HCT116 (cell line): ENCODE measurements at regions not wholly inside any gene's neighbourhood (a gene's known extent, or its start where the extent isn't known, plus 50 kb on each side); places are given as distances from the start of the nearest gene placed in this dataset.

Source experiments
- ATAC-seq: fragments of 200-7000 bp; cut with Tn5 transposase; 2 replicates; pipeline ENCODE4 v1.9.1; 2020; ENCODE audit warnings: mild to moderate bottlenecking, moderate library complexity
- BruUV-seq: library from RNA; stranded (reverse); fragments of 400-500 nt; replicated peaks from 2 replicates; lab custom pipeline; 2021; lab: Mats Ljungman, UMichigan
- CTCF ChIA-PET: fragments of 300-600 bp; sonication (Branson Sonifier 250); formaldehyde crosslinking; loops from one replicate; lab custom pipeline; 2021; ENCODE audit warnings: antibody characterized with exemption; lab: Charles Lee
- POLR2A ChIA-PET: fragments of 300-600, 350-600 bp; sonication (Branson Sonifier 250); formaldehyde crosslinking; loops from one replicate; lab custom pipeline; 2021; ENCODE audit warnings: antibody characterized with exemption; lab: Charles Lee
- RAD21 ChIA-PET, 2 experiments: fragments of 300-600 bp; sonication (Branson Sonifier 250); formaldehyde crosslinking; loops; one replicate each; lab custom pipeline; 2023; ENCODE audit warnings: low total read pairs in 2 of 2; ENCODE audit not compliant: uncharacterized antibody in 2 of 2, unreplicated experiment in 2 of 2, low non-redundant PET in 1 of 2; lab: Charles Lee
- DNase-seq: peaks from one replicate; pipeline ENCODE4 v3.0.0-alpha.2; 2010; ENCODE audit warnings: low read depth, low spot score
- H2AFZ ChIP-seq: fragments of 200-600 bp; shearing (Covaris generic), sonication (generic); 2 replicates; pipeline ENCODE4 v1.6.1; 2017; ENCODE audit warnings: low read depth, mixed run types, mixed read lengths, antibody characterized with exemption, low read length; ENCODE audit not compliant: poor library complexity, severe bottlenecking
- H3K27ac ChIP-seq: 2 replicates; pipeline ENCODE4 v1.5.1; 2012; ENCODE audit warnings: low read depth, low read length
- H3K27me3 ChIP-seq: fragments of 200-600 bp; sonication (generic); 2 replicates; pipeline ENCODE4 v1.6.1; 2016; ENCODE audit warnings: mixed run types, low read length, mixed read lengths; ENCODE audit not compliant: insufficient read depth
- H3K36me3 ChIP-seq, 2 experiments: fragments of 200-500 bp in 1 of 2; fragments of 200-600 bp in 1 of 2; sonication (Bioruptor generic) in 1 of 2; sonication (generic) in 1 of 2; 2 replicates each; pipeline versions ENCODE4 v1.5.1 to v1.6.1; 2014 to 2016; ENCODE audit warnings: low read length in 2 of 2, inconsistent platforms in 1 of 2, mixed read lengths in 1 of 2, mixed run types in 1 of 2; ENCODE audit not compliant: insufficient read depth in 2 of 2, control insufficient read depth in 1 of 2
- H3K4me1 ChIP-seq, 2 experiments: fragments of 200-600 bp in 1 of 2; sonication (generic) in 1 of 2; 2 replicates each; pipeline versions ENCODE4 v1.5.1 to v1.6.1; 2012 to 2017; ENCODE audit warnings: low read length in 2 of 2, inconsistent platforms in 1 of 2, mild to moderate bottlenecking in 1 of 2, mixed read lengths in 1 of 2, mixed run types in 1 of 2, moderate library complexity in 1 of 2; ENCODE audit not compliant: insufficient read depth in 2 of 2, control insufficient read depth in 1 of 2
- H3K4me2 ChIP-seq: fragments of 200-600 bp; sonication (generic); 2 replicates; pipeline ENCODE4 v1.6.1; 2017; ENCODE audit warnings: mixed run types, low read length, mixed read lengths
- H3K4me3 ChIP-seq, 2 experiments: fragments of 200-600 bp in 1 of 2; sonication (generic) in 1 of 2; replicated peaks in 1 of 2; 2 replicates each; pipeline ENCODE4 v1.5.1; 2011 to 2016; ENCODE audit warnings: low read length in 2 of 2, control low read depth in 1 of 2, low read depth in 1 of 2, mild to moderate bottlenecking in 1 of 2, mixed read lengths in 1 of 2, mixed run types in 1 of 2
- H3K79me2 ChIP-seq: fragments of 200-600 bp; sonication (generic); 2 replicates; pipeline ENCODE4 v1.6.1; 2017; ENCODE audit warnings: mild to moderate bottlenecking, mixed run types, low read length, moderate library complexity, mixed read lengths; ENCODE audit not compliant: insufficient read depth
- H3K9ac ChIP-seq: fragments of 200-600 bp; sonication (generic); 2 replicates; pipeline ENCODE4 v1.6.1; 2016; ENCODE audit warnings: low read length, mixed read lengths
- H3K9me2 ChIP-seq: fragments of 200-600 bp; sonication (generic), shearing (Covaris generic); 2 replicates; pipeline ENCODE4 v1.6.1; 2017; ENCODE audit warnings: mixed run types, mild to moderate bottlenecking, moderate library complexity; ENCODE audit not compliant: insufficient read depth
- H3K9me3 ChIP-seq, 2 experiments: fragments of 200-500 bp in 1 of 2; fragments of 200-600 bp in 1 of 2; sonication (Bioruptor generic) in 1 of 2; sonication (generic) in 1 of 2; 2 replicates each; pipeline ENCODE4 v1.6.1; 2014 to 2017; ENCODE audit warnings: low read length in 2 of 2, mixed read lengths in 2 of 2, inconsistent platforms in 1 of 2, low read depth in 1 of 2, mild to moderate bottlenecking in 1 of 2, mixed run types in 1 of 2, moderate library complexity in 1 of 2; ENCODE audit not compliant: control insufficient read depth in 1 of 2, insufficient read depth in 1 of 2
- H4K20me1 ChIP-seq: fragments of 200-600 bp; sonication (generic), shearing (Covaris generic); 2 replicates; pipeline ENCODE4 v1.6.1; 2017; ENCODE audit warnings: mixed run types, mild to moderate bottlenecking, moderate library complexity; ENCODE audit not compliant: insufficient read depth
- EGR1 ChIP-seq: IDR thresholded peaks from 2 replicates; pipeline ENCODE4 v1.6.1; 2012; ENCODE audit warnings: low read depth
- EZH2 ChIP-seq: fragments of 200-600 bp; sonication (generic); IDR thresholded peaks from 2 replicates; pipeline ENCODE4 v1.6.1; 2017; ENCODE audit warnings: antibody characterized with exemption, mixed run types
- EZH2phosphoT487 ChIP-seq: fragments of 200-600 bp; IDR thresholded peaks from 2 replicates; pipeline ENCODE4 v1.6.1; 2018; ENCODE audit warnings: antibody characterized with exemption, borderline replicate concordance
- JUND ChIP-seq: IDR thresholded peaks from 2 replicates; pipeline ENCODE4 v1.6.1; 2012
- POLR2A ChIP-seq: IDR thresholded peaks from 2 replicates; pipeline ENCODE4 v1.7.0; 2011; ENCODE audit warnings: borderline replicate concordance; ENCODE audit not compliant: insufficient read depth, insufficient read length; ENCODE audit errors: extremely low read depth
- SIN3A ChIP-seq: IDR thresholded peaks from 2 replicates; pipeline ENCODE4 v1.6.1; 2012; ENCODE audit warnings: low read depth
- SP1 ChIP-seq: IDR thresholded peaks from 2 replicates; pipeline ENCODE4 v1.6.1; 2012; ENCODE audit warnings: low read depth
- ZNF274 ChIP-seq: fragments of 200-500 bp; sonication (Bioruptor generic); IDR thresholded peaks from 2 replicates; pipeline ENCODE4 v1.6.1; 2014; ENCODE audit warnings: mild to moderate bottlenecking, low read depth, low read length, inconsistent platforms
- intact Hi-C: fragments of 100-400 bp; cut with micrococcal nuclease; formaldehyde crosslinking; loops from 2 replicates; pipeline ENCODE4 v1.10.0; 2022
- TF ChIP-seq, protein P1 (sequence below): IDR thresholded peaks from 2 replicates; pipeline ENCODE4 v1.6.1; 2012; ENCODE audit warnings: low read depth

DNA sequence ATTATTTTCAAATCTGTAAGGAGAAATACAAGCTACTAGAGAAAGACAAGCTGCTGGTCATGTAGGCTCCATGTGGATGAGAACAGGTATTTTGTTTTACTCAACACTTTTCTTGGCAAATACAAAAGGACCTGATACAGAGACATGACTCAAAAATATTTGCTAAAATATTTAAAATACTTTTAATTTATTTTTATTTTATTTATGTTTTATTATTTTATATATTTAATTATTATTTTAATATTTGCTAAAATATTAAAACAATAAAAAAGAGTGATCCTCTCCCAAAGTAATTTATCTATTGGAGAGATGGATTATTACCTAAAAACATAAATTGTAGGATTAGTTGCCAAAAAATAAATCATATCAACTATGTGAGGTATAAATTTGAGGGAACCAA, 808.9 kb upstream of the SEL1L start:
- Histone ChIP-seq H3K27ac (no peak overlapping the region), H3K79me2 (no peaks in the 10 kb centered on the region), H3K36me3 (no peaks in the 10 kb centered on the region), H3K9me2 (no peaks in the 10 kb centered on the region), H3K4me3 (no peak overlapping the region), H3K27me3 (no peaks in the 10 kb centered on the region), H3K9me3 (peaks cover 0 to 32% of the 10 kb centered on the region in 2 experiments; a peak in 2 of 4 replicates), H3K4me1 (no peaks in the 10 kb centered on the region), H2AFZ (no peak overlapping the region), H3K4me2 (no peak overlapping the region), H3K9ac (no peak overlapping the region), H4K20me1 (no peaks in the 10 kb centered on the region)
- DNase-seq (no peak), ATAC-seq (no peak)
- ChIA-PET CTCF (no interaction called here), POLR2A (no interaction called here), RAD21 (no interaction called here)
- TF ChIP-seq SIN3A (no peak), EZH2 (no peak), SP1 (no peak), JUND (no peak)
- TF ChIP-seq, protein P1, sequence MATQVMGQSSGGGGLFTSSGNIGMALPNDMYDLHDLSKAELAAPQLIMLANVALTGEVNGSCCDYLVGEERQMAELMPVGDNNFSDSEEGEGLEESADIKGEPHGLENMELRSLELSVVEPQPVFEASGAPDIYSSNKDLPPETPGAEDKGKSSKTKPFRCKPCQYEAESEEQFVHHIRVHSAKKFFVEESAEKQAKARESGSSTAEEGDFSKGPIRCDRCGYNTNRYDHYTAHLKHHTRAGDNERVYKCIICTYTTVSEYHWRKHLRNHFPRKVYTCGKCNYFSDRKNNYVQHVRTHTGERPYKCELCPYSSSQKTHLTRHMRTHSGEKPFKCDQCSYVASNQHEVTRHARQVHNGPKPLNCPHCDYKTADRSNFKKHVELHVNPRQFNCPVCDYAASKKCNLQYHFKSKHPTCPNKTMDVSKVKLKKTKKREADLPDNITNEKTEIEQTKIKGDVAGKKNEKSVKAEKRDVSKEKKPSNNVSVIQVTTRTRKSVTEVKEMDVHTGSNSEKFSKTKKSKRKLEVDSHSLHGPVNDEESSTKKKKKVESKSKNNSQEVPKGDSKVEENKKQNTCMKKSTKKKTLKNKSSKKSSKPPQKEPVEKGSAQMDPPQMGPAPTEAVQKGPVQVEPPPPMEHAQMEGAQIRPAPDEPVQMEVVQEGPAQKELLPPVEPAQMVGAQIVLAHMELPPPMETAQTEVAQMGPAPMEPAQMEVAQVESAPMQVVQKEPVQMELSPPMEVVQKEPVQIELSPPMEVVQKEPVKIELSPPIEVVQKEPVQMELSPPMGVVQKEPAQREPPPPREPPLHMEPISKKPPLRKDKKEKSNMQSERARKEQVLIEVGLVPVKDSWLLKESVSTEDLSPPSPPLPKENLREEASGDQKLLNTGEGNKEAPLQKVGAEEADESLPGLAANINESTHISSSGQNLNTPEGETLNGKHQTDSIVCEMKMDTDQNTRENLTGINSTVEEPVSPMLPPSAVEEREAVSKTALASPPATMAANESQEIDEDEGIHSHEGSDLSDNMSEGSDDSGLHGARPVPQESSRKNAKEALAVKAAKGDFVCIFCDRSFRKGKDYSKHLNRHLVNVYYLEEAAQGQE: no peak
- BruUV-seq: no TSS peak
- intact Hi-C loops: no loop called here

DNA sequence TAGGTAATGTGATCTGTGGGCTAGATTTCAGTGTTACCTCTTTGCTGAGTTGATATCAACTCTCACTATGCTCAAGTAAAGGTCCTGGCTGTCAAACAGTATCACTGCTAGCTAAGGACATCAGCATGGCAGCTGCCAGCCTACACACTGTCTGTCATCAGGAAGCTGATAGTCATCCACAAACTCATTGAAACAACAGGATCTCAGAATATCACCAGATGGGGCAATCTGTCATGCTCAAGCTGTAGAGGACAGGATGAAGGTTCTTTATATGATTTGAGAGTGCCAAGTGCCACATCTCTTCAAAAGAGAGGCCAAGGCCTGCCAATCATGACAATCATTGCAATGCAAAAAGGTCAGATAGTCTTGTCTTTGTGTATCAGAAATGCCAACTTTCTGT, 811.5 kb upstream of the SEL1L start:
- no peak for TF ChIP-seq ZNF274
- TF ChIP-seq EGR1: no peak
- TF ChIP-seq, protein P1: no peak
- no peak for TF ChIP-seq POLR2A
- no peak for TF ChIP-seq EZH2phosphoT487
- no peak for DNase-seq
- ChIA-PET CTCF (no interaction called here), RAD21 (no interaction called here), POLR2A (no interaction called here)
- Histone ChIP-seq H3K4me2 (no peak overlapping the region), H3K36me3 (no peaks in the 10 kb centered on the region), H3K27me3 (no peaks in the 10 kb centered on the region), H3K9ac (no peak overlapping the region), H3K9me2 (no peaks in the 10 kb centered on the region), H3K9me3 (peaks cover 0 to 28% of the 10 kb centered on the region in 2 experiments; a peak in 2 of 4 replicates), H2AFZ (no peak overlapping the region), H3K27ac (no peak overlapping the region), H3K4me3 (no peak overlapping the region), H3K4me1 (no peaks in the 10 kb centered on the region), H3K79me2 (no peaks in the 10 kb centered on the region), H4K20me1 (no peaks in the 10 kb centered on the region)
- no peak for ATAC-seq
- intact Hi-C loops: no loop called here
- no TSS peak for BruUV-seq
